Right atrium auricular region (tissue), 2 donors: ENCODE measurements at regions not wholly inside any gene's neighbourhood (a gene's known extent, or its start where the extent isn't known, plus 50 kb on each side); places are given as distances from the start of the nearest gene placed in this dataset.

Experiments used
- DNase-seq: peaks from one replicate; pipeline ENCODE4 v3.0.0-alpha.2; 2019; ENCODE audit warnings: low spot score
- H3K27ac ChIP-seq, 2 donors: fragments of 200-600 bp; sonication (generic); 1 replicate in 1 of 2; 2 replicates in 1 of 2; pipeline ENCODE4 v1.5.1; 2016 to 2019
- H3K27me3 ChIP-seq, 2 donors: fragments of 200-600 bp; sonication (generic); one replicate each; pipeline versions ENCODE4 v1.5.1 to v1.6.0; 2017 to 2019
- H3K36me3 ChIP-seq: fragments of 200-600 bp; sonication (generic); one replicate; pipeline ENCODE4 v1.5.1; 2016
- H3K4me1 ChIP-seq, 2 donors: fragments of 200-600 bp; sonication (generic); one replicate each; pipeline versions ENCODE4 v1.5.1 to v1.6.0; 2017 to 2019
- H3K4me3 ChIP-seq, 2 donors: fragments of 200-600 bp; sonication (generic); 1 replicate in 1 of 2; 2 replicates in 1 of 2; pipeline ENCODE4 v1.5.1; 2017 to 2019; ENCODE audit warnings: mild to moderate bottlenecking in 1 of 2, moderate library complexity in 1 of 2
- H3K9me3 ChIP-seq, 2 donors: fragments of 200-600 bp; sonication (generic); one replicate each; pipeline ENCODE4 v1.5.1; 2019
- TF ChIP-seq, protein P1 (sequence below), 2 donors: fragments of 200-600 bp; sonication (generic); IDR thresholded peaks; one replicate each; pipeline ENCODE4 v1.5.1; 2019; ENCODE audit warnings: antibody characterized with exemption in 2 of 2

DNA sequence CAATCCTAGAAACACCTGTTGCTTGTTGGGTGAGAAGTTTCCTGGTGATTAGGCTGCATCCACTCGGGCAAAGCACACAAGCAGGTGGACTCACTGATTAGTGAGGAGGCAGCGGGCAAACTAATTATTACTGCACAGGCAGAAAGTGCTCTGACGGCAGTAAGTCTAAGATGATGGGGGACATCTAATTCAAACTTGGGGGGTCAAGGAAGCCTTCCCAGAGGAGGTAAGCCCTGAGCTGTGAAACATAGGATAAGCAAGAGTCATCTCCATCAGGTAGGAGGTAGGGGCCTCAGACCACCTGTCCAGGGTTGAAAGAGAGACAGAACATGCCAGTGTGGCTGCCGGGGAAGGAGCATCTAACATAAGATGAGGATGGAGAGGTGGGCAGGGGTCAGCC, 1578.4 kb upstream of the TMEM132C start:
- Histone ChIP-seq H3K36me3 (no peaks in the 10 kb centered on the region), H3K4me1 (no peaks in the 10 kb centered on the region), H3K4me3 (no peak overlapping the region), H3K27me3 (no peaks in the 10 kb centered on the region), H3K27ac (no peak overlapping the region), H3K9me3 (no peaks in the 10 kb centered on the region)
- no peak for DNase-seq
- TF ChIP-seq, protein P1, sequence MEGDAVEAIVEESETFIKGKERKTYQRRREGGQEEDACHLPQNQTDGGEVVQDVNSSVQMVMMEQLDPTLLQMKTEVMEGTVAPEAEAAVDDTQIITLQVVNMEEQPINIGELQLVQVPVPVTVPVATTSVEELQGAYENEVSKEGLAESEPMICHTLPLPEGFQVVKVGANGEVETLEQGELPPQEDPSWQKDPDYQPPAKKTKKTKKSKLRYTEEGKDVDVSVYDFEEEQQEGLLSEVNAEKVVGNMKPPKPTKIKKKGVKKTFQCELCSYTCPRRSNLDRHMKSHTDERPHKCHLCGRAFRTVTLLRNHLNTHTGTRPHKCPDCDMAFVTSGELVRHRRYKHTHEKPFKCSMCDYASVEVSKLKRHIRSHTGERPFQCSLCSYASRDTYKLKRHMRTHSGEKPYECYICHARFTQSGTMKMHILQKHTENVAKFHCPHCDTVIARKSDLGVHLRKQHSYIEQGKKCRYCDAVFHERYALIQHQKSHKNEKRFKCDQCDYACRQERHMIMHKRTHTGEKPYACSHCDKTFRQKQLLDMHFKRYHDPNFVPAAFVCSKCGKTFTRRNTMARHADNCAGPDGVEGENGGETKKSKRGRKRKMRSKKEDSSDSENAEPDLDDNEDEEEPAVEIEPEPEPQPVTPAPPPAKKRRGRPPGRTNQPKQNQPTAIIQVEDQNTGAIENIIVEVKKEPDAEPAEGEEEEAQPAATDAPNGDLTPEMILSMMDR (IDR thresholded peaks at IDR 0.05), result no peak

GRCh38 chr12:126700096-126700495, 1566.9 kb upstream of the TMEM132C start:
- TF ChIP-seq, protein P1 (IDR thresholded peaks at IDR 0.05), result no peak

GRCh38 chr12:126704609-126705008, 1562.4 kb upstream of the TMEM132C start:
- TF ChIP-seq, protein P1 (IDR thresholded peaks at IDR 0.05), result peak in 1 of 2 donors; percentile 27
- H3K27me3 ChIP-seq, result no peaks in the 10 kb centered on the region
- no peaks in the 10 kb centered on the region for H3K9me3 ChIP-seq
- H3K4me3 ChIP-seq, result no peak overlapping the region
- no peak overlapping the region for H3K27ac ChIP-seq
- DNase-seq, result no peak
- H3K36me3 ChIP-seq, result no peaks in the 10 kb centered on the region
- H3K4me1 ChIP-seq, result no peaks in the 10 kb centered on the region

More at GRCh38 chr12:126700096-126700495, 1566.9 kb upstream of the TMEM132C start:
- H3K27ac ChIP-seq, result no peak overlapping the region
- no peak for DNase-seq
- no peaks in the 10 kb centered on the region for H3K9me3 ChIP-seq
- no peak overlapping the region for H3K4me3 ChIP-seq
- H3K4me1 ChIP-seq, result no peaks in the 10 kb centered on the region
- no peaks in the 10 kb centered on the region for H3K36me3 ChIP-seq
- no peaks in the 10 kb centered on the region for H3K27me3 ChIP-seq

- H3K9me3 ChIP-seq, result no peaks in the 10 kb centered on the region
- no peaks in the 10 kb centered on the region for H3K36me3 ChIP-seq
- no peaks in the 10 kb centered on the region for H3K27me3 ChIP-seq
- TF ChIP-seq, protein P1 (IDR thresholded peaks at IDR 0.05), result no peak
- DNase-seq, result no peak
- no peak overlapping the region for H3K4me3 ChIP-seq
- no peak overlapping the region for H3K27ac ChIP-seq
- H3K4me1 ChIP-seq, result no peaks in the 10 kb centered on the region
Measured at GRCh38 chr12:126706300-126706699, 1560.7 kb upstream of the TMEM132C start.

DNA sequence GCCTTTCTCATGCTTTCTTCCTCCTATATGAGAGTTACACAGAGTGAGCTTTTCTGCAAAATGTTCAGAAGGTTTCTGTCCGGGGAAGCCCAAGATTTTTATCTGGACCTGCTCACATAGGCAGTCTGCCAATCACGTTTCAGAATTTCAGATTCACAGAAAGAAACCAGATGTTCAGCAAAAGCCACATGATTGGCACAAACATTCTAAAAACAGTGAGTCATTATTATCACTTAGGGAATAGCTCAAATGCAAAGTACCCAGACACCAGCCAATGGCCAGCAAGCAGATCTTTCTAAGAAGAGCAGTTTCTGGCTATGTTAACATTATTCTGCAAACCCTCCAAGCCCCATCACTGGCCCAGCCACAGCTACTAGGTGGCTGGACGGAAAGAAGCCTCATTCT, 1558.5 kb upstream of the TMEM132C start:
- H3K36me3 ChIP-seq, result no peaks in the 10 kb centered on the region
- H3K4me3 ChIP-seq, result no peak overlapping the region
- DNase-seq, result no peak
- TF ChIP-seq, protein P1 (IDR thresholded peaks at IDR 0.05), result no peak
- no peaks in the 10 kb centered on the region for H3K9me3 ChIP-seq
- H3K27me3 ChIP-seq, result no peaks in the 10 kb centered on the region
- H3K27ac ChIP-seq, result no peak overlapping the region
- no peaks in the 10 kb centered on the region for H3K4me1 ChIP-seq

DNA sequence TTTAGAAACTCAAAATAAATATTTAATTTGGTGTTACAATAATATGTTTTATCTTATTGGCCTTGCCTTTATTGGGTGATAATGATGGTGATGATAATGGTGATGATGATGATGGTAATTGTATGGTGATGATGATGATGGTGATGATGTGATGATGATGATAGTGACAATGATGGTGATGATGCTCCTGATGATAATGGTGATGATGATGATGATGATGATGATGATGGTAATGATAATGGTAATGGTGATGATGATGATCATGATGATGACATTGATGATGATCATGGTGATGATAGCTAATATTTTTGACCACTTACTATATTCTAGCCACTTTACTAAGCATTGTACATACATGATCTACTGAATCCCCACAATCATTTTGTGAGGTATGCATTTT, 1548.6 kb upstream of the TMEM132C start:
- Histone ChIP-seq H3K9me3 (no peaks in the 10 kb centered on the region), H3K4me3 (no peak overlapping the region), H3K27ac (no peak overlapping the region), H3K36me3 (no peaks in the 10 kb centered on the region), H3K4me1 (no peaks in the 10 kb centered on the region), H3K27me3 (no peaks in the 10 kb centered on the region)
- TF ChIP-seq, protein P1 (IDR thresholded peaks at IDR 0.05), result no peak
- DNase-seq, result no peak
